COLO829 (cell line): ENCODE measurements at regions not wholly inside any gene's neighbourhood (a gene's known extent, or its start where the extent isn't known, plus 50 kb on each side); places are given as distances from the start of the nearest gene placed in this dataset.
"Not testable (repeated sequence)": the region's sequence is repeated elsewhere in the genome, so short reads cannot be mapped to it uniquely, and the experiment has no call there.

ENCODE experiments used
- DNase-seq: peaks from one replicate; pipeline ENCODE4 v3.0.0; 2012; ENCODE audit warnings: low spot score

DNA sequence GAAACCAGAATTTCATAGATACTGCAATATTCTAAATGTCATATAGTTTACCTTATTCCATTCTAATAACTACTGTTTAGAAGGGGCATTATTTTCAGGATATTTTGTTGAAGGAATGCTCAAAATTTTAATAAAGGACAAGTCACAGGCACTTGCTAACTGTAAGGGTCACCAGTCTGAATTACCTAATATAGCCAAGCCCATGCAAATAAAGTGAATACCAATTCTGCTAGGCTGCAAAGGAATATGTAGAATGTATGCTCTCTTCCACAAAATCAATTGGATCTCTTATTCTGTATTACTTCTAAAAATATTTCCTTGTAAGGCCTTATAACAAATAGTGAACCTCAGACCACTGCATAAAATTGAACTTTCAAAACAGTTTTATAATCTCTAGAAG lies 52.3 kb upstream of the FAT4 start:
- no peak for DNase-seq

DNA sequence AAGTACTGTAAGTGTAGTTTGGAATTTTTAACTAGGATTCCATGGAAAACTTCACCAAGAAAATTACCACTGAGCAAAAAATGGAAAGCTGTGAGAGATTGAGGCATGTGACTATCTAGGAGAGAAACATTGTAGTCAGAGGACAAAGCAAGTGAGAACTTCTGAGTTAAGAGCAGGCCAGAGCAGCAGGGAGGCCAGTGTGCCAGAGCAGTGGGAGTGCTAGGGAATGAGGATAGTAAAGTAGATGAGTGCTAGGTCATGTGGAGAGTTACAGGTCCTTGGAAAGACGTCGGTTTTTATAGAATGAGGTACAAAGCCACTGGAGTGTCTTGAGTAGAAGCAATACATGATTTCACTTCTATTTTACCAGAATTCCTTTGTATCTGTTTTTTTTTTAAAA lies 52.7 kb upstream of the FAT4 start:
- no peak for DNase-seq

DNA sequence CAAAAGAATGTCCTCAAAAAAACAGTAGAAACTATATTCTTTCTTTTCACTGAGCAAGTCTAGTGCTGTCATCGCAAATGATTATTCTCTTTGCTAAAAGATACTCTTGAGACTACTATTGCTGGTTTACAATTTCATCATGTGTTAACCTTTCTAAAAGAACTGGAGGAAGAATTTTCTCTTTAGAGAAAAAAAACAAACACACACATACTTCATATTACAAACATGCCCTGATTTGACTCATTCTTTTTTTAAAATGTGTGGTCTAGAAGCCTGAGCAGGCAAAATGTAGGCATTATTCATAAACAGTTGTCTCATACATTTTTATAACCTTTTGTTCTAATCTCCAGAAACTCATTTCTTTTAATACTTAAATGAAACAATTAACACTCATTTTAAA lies 60.6 kb upstream of the FAT4 start:
- no peak for DNase-seq

DNA sequence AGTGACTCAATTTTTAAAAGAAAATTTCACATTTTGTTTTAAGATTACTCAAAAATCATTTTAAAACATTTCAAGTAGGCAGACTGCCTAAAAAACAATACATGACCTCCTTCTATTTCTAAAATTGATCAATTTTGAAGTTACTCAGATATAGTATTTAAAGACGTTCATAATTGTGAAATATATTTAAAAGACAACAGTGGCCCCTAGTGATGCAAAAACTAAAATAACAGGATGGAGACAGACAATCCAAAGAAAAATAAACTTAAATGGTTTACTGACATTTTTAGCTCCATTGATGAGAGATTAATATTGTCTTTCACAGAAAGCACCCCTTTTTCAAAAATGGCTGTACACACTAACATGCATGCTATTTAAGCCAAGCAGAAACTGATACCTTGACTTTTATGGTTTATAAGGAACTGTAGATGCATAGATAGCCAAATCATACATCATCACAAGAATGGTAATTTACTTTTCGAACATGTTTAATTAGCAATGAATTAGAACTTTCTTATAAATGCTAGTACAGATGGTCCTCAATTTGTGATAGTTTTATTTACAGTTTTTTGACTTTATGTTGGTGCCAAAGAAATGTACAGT lies 69.8 kb upstream of the FAT4 start:
- peak; percentile 21 for DNase-seq

DNA sequence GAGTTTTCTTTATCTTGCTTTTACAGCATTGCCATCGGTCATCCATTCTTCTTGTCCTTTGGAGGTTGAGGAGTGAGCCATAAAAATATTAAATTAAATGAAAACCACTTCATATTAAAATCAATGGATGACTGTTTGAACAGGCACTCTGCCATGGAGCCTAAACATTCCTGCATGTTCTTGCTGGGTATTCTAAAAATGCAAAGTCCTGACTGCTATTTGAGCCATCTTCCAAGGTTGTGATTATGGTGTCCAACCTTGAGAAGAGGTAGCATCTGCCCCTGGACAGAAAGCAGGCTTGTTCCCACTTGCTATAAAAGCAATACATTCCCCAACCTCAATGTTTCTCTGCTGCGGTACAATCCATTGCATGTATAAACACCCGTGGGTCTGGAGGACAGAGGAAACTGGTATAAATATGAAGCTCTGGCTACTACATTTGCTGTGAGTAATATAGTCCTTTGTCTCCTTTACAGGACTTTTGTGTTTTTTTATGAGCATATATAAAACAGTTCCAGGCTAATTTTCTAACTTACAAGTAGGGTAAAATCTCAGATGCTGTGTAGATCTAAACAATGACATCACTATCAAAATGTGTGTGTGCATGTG lies 70.9 kb upstream of the FAT4 start:
- DNase-seq, result no peak

DNA sequence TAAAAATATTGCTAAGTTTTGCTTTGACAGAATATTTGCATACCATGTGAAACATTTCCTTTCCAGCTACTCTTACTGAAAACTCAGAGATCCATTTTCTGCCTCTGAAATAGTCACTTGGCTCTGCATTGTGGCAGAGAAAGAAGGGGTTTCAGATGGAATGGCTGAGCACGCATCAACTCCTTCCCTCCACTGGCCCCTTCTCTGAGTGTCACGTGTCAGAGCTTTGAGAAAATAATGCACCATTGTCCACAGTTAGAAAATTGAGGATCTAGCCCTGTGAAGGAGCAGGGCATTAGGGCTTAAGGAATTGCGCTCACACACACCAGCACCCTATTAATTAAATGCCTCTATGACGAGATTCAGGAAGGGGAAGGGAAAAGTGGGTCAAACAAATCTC lies 78.8 kb upstream of the FAT4 start:
- no peak for DNase-seq

DNA sequence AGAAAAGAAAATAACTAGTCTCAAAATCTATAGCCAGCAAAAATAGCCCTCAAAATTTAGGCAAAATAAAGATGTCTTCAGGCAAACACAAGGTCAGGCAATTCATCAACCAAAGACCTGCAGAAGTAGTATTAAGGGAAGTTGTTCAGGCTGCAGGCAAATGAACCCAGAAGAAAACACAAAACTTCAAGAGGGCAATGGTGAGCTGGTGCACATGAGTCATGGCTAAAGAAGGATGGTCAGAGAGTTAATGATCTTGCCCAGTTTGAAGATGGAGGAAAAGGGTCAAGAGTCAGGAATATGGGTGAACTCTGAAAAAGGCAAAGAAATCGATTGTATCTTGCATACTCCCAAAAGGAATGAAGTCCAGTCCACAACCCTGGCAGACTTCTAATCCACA lies 83.1 kb upstream of the FAT4 start:
- DNase-seq, result no peak

DNA sequence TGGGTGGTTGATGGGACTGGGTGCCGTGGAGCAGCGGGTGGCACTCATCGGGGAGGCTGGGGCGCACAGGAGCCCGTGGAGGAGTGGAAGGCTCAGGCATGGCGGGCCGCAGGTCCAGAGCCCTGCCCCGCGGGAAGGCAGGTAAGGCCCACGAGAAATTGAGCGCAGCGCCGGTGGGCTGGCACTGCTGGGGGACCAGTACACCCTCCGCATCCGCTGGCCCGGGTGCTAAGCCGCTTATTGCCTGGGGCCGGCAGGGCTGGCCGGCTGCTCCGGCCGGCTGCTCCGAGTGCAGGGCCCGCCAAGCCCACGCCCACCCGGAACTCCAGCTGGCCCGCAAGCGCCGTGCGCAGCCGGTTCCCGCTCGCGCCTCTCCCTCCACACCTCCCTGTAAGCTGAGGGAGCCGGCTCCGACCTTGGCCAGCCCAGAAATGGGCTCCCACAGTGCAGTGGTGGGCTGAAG lies 85.1 kb upstream of the FAT4 start:
- no peak for DNase-seq

DNA sequence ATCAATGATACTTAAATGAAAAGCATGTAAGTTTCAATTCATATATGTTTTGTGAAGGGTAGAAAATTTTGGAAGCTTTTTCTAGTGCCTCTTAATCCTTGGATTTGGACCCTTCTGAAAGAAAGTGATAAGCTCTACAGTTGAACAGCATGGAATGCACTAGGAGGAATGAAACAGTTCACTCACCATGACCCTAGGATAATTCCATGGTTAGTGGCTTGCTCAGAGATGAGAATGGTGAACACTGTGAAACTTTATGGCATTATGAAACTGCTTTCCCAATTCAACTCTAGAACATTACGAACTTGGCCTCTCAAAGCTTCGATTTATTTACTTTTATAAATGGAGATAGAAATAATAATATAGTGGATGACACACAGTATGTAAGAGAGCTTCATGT lies 88.9 kb upstream of the FAT4 start:
- DNase-seq, result no peak

DNA sequence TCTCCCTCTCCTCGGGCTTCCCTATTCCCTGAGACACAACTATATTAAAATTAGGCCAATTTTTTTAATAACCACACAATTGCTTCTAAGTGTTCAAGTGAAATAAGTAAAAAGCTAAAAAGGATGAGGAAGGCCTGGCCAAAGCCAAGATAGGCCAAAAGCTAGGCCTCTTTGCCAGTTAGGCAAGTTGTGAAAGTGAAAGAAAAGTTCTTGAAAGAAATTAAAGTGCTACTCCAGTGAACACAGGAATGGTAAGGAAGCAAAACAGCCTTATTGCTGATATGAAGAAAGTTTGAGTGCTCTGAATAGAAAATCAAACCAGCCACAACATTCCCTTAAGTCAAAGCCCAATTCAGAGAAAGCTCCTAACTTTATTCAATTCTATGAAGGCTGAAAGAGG lies 114.2 kb upstream of the FAT4 start:
- no peak for DNase-seq

DNA sequence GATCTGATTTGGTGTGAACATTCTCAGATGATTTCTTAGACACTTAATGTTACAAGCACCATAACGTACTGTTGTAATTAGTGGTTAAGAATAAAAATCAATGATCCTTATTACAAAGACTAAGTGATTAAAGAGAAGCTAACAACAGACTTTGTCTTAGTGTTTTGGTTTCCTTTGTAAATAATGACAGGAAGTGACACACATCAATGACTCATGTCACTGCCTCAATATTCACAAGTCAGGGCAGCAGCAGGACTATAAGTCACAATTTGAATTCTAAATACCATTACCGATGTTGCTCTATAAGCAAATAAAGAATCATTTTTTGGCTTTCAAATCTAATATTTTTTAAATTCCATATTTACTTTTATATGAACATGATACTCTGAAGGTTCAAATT lies 115.8 kb upstream of the FAT4 start:
- DNase-seq, result no peak

DNA sequence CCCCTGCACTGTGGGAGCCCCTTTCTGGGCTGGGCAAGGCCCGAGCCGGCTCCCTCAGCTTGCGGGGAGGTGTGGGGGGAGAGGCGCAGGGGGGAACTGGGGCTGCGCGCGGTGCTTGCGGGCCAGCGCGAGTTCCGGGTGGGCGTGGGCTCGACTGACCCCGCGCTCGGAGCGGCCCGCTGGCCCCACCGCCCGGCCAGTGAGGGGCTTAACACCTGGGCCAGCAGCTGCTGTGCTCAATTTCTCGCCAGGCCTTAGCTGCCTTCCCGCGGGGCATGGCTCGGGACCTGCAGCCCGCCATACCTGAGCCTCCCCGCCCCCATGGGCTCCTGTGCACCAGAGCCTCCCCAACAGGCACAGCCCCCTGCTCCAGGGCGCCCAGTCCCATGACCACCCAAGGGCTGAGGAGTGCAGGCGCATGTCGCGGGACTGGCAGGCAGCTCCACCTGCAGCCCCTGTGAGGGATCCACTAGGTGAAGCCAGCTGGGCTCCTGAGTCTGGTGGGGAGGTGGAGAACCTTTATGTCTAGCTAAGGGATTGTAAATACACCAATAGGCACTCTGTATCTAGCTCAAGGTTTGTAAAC lies 122.8 kb upstream of the FAT4 start:
- not testable (repeated sequence) for DNase-seq

DNA sequence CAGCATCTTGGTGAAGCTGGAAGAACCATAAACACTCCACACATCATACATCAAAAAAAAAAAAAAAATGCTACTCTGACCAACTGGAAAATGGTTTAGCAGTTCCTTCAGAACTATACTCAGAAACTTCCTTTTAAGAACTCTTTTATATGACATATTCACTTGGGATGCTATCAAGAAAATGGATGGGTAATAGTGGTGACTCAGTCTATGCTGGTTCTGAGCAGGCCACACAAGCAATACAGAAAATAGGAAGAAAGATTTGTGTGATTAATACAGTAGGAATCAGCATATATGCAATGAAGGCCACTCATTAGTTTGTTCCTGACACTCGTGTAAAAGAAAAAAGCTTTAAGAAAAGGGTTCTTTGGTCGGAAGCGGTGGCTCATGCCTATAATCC lies 123.5 kb upstream of the FAT4 start:
- no peak for DNase-seq

DNA sequence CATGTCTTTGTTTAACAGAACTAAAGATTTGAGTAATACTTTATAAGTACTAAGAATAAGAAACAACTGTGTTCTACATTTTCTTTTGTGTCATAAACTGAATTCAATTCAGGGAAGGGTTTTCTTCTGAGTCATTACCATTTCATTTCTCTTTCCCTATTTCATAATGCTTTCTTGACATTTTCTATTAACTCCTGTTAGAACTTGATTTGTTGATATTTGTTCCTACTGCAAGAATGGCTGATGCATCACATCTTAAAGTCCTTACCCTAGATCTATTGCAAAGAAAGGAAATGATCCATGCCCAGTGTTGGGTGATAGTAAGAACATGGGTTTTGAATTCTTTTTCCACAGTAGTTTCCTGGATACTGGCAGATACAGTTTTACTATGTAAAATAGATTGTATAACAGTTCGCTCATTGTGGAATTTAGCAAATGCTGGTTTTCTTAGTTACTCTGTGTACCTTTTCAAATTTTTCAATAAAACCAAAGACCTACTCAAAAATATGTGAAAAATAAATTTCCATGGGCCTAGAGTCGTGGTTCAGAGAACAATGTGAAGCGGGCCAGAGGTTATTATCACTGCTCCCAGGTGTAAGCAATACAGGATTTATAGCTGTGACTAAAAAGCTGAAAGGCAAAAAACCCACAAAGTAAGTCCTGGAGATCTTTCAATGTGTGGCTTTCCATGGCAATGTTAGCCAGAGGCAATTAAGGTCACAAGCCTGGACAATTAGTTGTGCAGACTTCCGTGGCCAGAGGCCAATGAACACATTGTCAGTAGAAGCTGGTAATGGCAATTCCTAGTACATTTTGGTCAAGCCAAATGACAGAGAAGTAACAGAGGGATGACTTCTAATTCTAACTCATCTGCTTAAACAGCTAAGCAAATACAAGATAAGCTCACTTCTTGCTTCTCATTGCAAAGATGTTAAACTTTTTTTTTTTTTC lies 127.3 kb upstream of the FAT4 start:
- no peak for DNase-seq

DNA sequence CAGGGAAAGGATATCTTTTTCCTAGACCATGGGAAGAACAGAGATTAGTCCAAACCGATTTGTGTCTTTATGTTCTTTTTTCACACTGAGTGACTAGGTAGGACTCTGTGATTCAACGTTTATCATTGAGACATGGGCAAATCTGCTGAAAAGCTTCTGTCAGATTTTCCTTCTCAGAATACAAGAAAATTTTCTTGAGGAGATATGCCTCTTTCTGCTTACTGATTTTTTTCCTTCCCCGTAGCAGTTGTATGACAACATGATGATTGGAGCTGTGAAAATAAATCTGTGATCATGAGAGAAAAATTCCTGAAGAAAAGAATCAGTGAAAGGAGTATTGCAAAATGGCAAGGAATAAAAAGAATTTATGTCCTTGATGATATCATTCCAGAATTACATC lies 130.6 kb upstream of the FAT4 start:
- no peak for DNase-seq

DNA sequence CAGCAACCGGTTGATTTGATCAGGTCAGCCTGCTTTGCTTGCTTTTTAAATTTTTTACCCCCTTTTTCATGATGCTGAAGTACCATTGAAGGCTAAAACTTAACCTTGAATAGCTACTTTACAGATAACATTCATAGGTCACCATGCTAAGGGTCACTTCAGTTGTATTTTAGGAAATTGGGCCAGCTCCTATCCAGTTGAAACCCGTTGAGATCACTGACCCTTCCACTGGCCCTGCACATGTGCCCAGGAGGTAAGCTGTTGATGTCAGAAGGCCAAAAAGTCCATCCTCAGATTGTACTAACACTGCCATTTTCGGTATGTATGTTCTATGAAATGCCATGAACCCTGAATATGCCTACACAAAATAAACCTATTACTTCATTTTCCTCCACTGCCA lies 133.0 kb upstream of the FAT4 start:
- DNase-seq, result no peak

DNA sequence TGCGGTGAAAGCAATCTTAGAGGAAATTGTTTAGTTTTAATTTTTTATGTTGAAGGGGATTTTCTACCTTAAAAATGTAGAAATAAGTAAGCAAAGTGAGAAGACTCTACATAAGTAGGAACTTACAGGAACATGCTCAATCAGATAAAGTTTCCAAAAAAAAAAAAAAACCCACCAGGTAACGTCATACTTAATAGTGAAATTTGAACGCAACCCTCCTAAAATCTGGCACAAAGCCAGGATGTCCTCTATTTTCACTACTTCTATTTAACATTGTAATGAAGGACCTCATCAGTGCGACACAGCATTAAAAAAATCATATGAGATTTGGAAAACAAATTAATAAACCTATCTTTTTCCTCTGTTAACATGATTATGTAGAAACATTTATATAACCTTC lies 135.0 kb upstream of the FAT4 start:
- no peak for DNase-seq

DNA sequence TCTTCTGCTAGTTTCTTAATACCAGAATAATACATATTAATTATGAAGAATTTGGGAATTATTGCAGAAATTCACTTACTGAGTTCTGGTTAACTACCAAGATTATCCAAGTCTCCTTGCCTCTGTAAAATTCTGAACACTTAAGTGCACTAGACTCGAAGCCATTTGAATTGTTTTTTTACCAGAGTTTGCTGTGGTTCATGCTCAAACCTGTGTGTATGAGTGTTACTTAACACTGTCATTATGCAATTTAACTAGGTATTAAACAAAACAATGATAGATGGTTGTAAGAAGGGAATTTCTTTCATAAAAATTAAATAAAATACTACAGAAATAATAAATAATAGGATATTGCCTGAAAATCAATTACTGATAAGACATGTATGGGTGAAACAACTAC lies 145.6 kb upstream of the FAT4 start:
- DNase-seq, result no peak

DNA sequence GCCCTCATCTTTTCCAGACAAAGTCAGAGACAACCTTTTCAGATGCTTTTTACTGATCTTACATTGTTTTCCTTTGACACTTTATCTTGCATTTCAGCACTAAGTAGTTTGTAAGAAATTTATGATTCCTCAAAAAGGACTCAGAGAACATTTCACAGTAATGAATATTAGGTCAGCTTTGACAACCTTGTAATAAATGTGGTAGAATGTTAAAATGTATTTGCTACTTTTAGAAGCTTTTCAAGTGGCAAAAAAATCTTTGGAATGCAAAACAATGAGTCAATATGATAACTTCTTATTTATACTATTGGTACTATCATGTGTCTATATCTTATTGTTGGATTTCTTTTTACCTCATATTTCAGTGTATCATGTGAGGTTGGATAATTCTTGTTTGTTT lies 146.2 kb upstream of the FAT4 start:
- DNase-seq, result no peak

DNA sequence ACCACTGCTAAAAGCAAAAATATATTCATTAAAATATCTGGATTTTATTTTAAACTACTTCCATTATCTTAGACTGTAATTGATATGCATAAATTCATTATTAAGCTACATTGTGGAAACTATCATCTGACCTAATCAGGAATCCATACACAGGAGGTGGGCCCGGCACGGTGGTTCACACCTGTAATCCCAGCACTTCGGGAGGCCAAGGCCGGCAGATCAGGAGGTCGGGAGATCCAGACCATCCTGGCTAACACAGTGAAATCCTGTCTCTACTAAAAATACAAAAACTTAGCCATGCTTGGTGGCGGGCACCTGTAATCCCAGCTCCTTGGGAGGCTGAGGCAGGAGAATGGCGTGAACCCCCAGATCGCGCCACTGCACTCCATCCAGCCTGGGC lies 148.7 kb upstream of the FAT4 start:
- not testable (repeated sequence) for DNase-seq

DNA sequence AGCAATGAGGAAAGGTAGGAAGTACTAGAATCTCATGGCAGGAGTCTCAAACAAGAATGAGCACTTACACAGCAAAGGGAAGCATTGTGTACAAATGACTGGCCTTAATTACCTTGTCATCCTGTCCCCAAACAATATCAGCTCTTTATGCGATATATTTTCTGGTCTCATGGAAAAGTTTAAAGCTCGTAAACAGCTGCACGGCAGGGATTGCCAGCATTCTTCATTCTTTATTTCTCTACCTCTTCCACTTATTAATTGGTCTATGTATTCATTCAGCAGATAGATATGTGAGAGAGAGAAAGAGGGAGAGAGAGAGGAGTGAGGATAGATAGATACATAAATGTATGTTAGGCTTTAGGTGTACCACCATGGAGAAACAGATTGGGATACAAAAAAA lies 155.8 kb upstream of the FAT4 start:
- DNase-seq, result no peak

DNA sequence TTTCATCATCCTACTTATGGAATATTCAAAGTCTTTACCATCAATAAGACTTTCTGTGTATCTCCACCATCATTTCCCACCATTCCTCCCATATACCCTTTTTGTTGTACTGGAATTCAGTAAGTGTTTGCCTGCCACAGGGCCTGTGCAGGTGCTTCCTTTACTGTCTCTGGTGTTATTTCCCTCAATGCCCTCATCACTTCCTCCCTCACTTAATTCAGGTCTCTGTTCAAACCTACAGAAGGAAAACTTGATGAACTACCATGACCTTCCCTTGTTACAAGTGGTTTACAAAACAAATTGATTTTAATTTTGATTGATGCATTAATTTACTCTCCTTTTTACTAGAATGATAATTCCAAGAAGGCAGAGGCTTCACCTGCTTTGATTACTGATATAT lies 159.5 kb upstream of the FAT4 start:
- DNase-seq, result no peak

DNA sequence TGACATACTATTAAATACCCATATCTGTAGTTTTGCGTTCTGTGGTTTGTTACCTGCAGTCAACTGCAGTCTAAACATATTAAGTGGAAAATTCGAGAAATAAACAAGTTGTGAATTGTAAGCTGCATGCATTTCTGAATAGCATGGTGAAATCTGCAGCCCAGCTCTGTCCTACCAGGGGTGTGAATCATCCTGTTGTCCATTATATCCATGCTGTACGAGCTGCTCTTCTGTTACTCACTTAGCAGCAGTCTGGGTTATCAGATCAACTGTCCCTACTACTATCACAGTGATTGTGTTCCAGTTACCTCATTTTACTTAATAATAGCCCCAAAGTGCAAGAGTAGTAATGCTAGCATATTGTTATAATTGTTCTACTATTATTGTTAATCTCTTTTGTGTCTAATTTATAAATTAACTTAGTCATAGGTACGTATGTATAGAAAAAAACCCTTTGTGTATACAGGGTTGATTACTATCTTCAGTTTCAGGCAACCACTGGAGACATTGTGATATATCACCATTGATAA lies 173.7 kb upstream of the FAT4 start:
- peak; percentile 28 for DNase-seq
